Muscle of leg (tissue), 3 donors: ENCODE measurements at regions not wholly inside any gene's neighbourhood (a gene's known extent, or its start where the extent isn't known, plus 50 kb on each side); places are given as distances from the start of the nearest gene placed in this dataset.

ENCODE experiments used
- DNase-seq: peaks from one replicate; pipeline ENCODE4 v3.0.0; 2013
- H3K27ac ChIP-seq: one replicate; pipeline ENCODE4 v1.5.1; 2013; ENCODE audit warnings: mild to moderate bottlenecking, low read length, control low read depth
- H3K27me3 ChIP-seq: one replicate; pipeline ENCODE4 v1.6.1; 2013; ENCODE audit warnings: low read length; ENCODE audit not compliant: control insufficient read depth, insufficient read depth
- H3K36me3 ChIP-seq: one replicate; pipeline ENCODE4 v1.6.1; 2013; ENCODE audit warnings: low read length; ENCODE audit not compliant: control insufficient read depth, insufficient read depth
- H3K4me1 ChIP-seq: one replicate; pipeline ENCODE4 v1.6.1; 2013; ENCODE audit warnings: low read length; ENCODE audit not compliant: control insufficient read depth, insufficient read depth
- H3K4me3 ChIP-seq: one replicate; pipeline ENCODE4 v1.5.1; 2013; ENCODE audit warnings: low read length, control low read depth
- H3K9me3 ChIP-seq: replicated peaks from 2 replicates; pipeline ENCODE4 v1.6.1; 2013; ENCODE audit warnings: low read depth, low read length; ENCODE audit not compliant: control insufficient read depth
- WGBS: methylation state at CpG from one replicate; pipeline ENCODE4 v1.1.5; 2013; ENCODE audit warnings: missing lambda C conversion rate; ENCODE audit not compliant: insufficient coverage; 5-methylcytosine and 5-hydroxymethylcytosine counted together

DNA sequence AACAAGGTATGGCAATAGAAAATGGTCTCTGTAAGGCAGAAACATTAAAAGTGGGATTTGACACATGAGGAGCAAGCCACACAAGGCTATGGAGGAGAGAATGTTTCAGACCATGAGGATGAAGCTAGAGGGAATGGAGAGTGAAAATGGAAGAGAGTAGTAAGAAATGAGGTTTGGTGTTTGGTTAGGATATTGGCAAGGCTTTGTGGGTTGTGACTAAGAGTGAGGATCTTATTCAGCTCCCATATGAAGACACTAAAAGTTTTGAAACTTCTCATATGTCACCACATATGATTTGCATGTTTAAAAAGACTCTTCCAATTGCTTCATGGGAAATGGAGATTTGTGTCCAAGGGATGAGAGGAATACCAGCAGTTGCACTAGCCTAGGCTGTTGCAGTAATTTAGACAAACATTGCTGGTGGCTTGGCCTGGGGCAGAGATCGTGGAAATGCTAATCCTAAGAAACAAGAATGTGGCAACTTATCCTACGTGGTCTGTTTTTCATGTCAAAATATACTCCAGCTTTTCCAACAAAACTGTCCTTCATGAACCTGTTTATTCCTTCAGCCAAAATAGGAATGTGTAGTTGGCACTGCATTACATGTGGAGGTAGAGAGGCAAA, 749.0 kb downstream of the PDCD6IP start:
- Histone ChIP-seq H3K9me3 (no peaks in the 10 kb centered on the region), H3K4me1 (no peaks in the 10 kb centered on the region), H3K4me3 (no peak overlapping the region), H3K36me3 (no peaks in the 10 kb centered on the region), H3K27ac (no peak overlapping the region), H3K27me3 (no peaks in the 10 kb centered on the region)
- no peak for DNase-seq
- no CpG with 5 or more reads among the region's 2 CpGs for WGBS

DNA sequence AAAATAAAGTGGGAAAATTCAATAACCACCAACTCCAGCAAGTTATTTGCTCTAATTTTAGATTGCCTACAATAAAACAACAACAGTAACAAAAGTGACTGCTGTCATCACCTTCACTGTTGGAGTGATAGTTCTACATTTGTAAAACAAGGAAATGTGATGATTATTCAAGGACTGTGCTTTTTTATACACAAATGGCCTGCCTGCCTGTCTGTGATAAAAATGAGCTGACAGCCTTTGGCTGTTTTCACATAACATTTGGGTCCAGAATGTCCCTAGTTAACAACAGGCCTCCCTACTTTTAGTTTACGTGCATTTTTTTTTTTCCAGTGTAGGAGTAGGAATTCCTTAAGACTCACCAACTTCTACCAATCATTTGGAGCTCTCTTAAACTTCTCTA, 768.8 kb downstream of the PDCD6IP start:
- no peak overlapping the region for H3K27ac ChIP-seq
- H3K4me1 ChIP-seq = no peaks in the 10 kb centered on the region
- H3K36me3 ChIP-seq = no peaks in the 10 kb centered on the region
- WGBS = no CpG with 5 or more reads among the region's 1 CpG
- no peak for DNase-seq
- H3K4me3 ChIP-seq = no peak overlapping the region
- H3K27me3 ChIP-seq = no peaks in the 10 kb centered on the region
- H3K9me3 ChIP-seq = no peaks in the 10 kb centered on the region

DNA sequence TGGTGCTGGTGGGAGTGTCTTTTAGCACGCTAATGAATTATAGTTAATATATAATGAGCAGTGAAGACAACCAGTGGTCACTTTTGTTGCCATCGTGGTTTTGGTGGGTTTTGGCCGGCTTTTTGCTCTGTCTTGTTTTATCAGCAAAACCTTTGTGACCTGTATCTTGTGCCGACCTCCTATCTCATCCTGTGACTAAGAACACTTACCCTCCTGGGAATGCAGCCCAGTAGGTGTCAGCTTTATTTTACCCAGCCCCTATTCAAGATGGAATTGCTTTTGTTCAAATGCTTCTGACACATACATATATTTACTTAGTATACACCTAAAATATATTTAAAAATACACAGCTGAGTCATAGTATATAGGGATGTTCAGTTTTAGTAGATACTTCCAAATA, 770.3 kb downstream of the PDCD6IP start:
- Histone ChIP-seq H3K27me3 (no peaks in the 10 kb centered on the region), H3K9me3 (no peaks in the 10 kb centered on the region), H3K4me3 (no peak overlapping the region), H3K27ac (no peak overlapping the region), H3K36me3 (no peaks in the 10 kb centered on the region), H3K4me1 (no peaks in the 10 kb centered on the region)
- DNase-seq = no peak
- no CpG with 5 or more reads among the region's 4 CpGs for WGBS

DNA sequence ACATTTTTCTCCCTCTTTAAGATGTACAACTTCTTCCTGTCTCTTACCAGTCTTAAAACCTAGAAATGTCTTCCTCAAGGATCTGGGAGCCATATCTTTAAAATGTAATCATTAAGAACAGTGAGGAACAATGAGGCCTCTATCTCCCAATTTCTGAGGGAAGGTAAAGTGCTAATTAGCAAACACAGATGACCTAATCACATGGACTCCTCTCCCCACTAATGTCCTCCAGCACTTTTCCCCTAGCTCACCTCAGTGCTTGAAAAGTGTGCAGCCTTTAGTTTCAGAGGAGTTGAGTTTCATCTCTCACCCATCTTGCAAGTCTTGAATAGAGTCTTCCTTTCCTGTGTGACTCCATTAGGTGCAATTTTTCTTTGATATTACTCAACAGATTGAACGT, 771.0 kb downstream of the PDCD6IP start:
- DNase-seq = no peak
- Histone ChIP-seq H3K36me3 (no peaks in the 10 kb centered on the region), H3K4me3 (no peak overlapping the region), H3K9me3 (no peaks in the 10 kb centered on the region), H3K27ac (no peak overlapping the region), H3K4me1 (no peaks in the 10 kb centered on the region), H3K27me3 (no peaks in the 10 kb centered on the region)
- WGBS = no CpG with 5 or more reads among the region's 1 CpG

- Histone ChIP-seq H3K27me3 (no peaks in the 10 kb centered on the region), H3K4me3 (no peak overlapping the region), H3K4me1 (no peaks in the 10 kb centered on the region), H3K27ac (no peak overlapping the region), H3K9me3 (no peaks in the 10 kb centered on the region), H3K36me3 (no peaks in the 10 kb centered on the region)
- DNase-seq = no peak
- 67% methylated on average over 1 of the region's 4 CpGs for WGBS
Observed at GRCh38 chr3:34570916-34571705, 772.7 kb downstream of the PDCD6IP start.

GRCh38 chr3:34571714-34572113, 773.3 kb downstream of the PDCD6IP start:
- no peak for DNase-seq
- Histone ChIP-seq H3K4me1 (no peaks in the 10 kb centered on the region), H3K4me3 (no peak overlapping the region), H3K27me3 (no peaks in the 10 kb centered on the region), H3K27ac (no peak overlapping the region), H3K36me3 (no peaks in the 10 kb centered on the region), H3K9me3 (no peaks in the 10 kb centered on the region)
- no CpG with 5 or more reads among the region's 1 CpG for WGBS

DNA sequence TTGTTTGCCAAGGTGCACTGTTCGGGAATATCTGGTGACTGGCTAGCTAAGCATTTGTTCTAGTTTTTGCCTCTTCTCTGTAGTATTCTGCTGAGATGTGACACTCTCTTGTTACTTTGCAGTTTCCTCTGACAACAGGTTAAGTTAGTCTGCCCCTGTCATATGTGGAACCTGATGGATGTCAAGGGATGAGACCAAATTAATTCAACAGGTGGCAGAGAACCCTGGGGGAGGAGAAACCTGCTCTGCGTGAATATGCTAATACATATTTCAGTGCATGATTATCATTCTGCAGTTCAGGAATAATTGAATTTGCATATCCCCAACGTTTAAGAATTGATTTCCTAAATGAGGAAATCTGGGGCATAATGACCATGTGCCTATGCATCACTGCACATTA, 777.3 kb downstream of the PDCD6IP start:
- H3K9me3 ChIP-seq = no peaks in the 10 kb centered on the region
- H3K4me3 ChIP-seq = no peak overlapping the region
- no CpG with 5 or more reads among the region's 3 CpGs for WGBS
- H3K4me1 ChIP-seq = no peaks in the 10 kb centered on the region
- no peak overlapping the region for H3K27ac ChIP-seq
- no peaks in the 10 kb centered on the region for H3K36me3 ChIP-seq
- H3K27me3 ChIP-seq = no peaks in the 10 kb centered on the region
- DNase-seq = no peak

DNA sequence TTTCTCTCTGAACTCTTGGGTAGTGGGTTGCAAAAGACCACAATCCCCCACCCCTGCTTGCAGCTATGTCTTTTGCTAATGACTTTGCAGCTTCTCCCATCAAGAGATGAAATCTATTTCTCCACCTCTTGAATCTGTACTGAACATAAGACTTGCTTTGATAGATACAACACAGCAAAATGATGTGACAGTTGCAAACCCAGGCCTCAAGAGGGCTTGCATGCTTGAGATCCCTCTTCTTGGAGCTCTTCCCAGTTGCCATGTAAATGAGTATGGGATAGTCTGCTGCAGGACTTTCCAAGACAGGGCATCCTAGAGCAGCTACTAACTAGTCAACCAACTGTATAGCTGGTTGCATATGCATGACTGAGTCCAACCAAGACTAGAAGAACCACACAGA, 783.6 kb downstream of the PDCD6IP start:
- Histone ChIP-seq H3K4me3 (no peak overlapping the region), H3K9me3 (no peaks in the 10 kb centered on the region), H3K4me1 (no peaks in the 10 kb centered on the region), H3K27me3 (no peaks in the 10 kb centered on the region), H3K36me3 (no peaks in the 10 kb centered on the region), H3K27ac (no peak overlapping the region)
- DNase-seq = no peak

- no peak for DNase-seq
- Histone ChIP-seq H3K27ac (no peak overlapping the region), H3K36me3 (no peaks in the 10 kb centered on the region), H3K4me1 (no peaks in the 10 kb centered on the region), H3K27me3 (no peaks in the 10 kb centered on the region), H3K9me3 (no peaks in the 10 kb centered on the region), H3K4me3 (no peak overlapping the region)
- no CpG with 5 or more reads among the region's 2 CpGs for WGBS
Observed at GRCh38 chr3:34583451-34583850, 785.0 kb downstream of the PDCD6IP start.

- Histone ChIP-seq H3K4me1 (no peaks in the 10 kb centered on the region), H3K27me3 (no peaks in the 10 kb centered on the region), H3K9me3 (no peaks in the 10 kb centered on the region), H3K4me3 (no peak overlapping the region), H3K36me3 (no peaks in the 10 kb centered on the region), H3K27ac (no peak overlapping the region)
- WGBS = no CpG with 5 or more reads among the region's 1 CpG
- DNase-seq = no peak
Observed at GRCh38 chr3:34584971-34585370, 786.5 kb downstream of the PDCD6IP start.
